Ovary (tissue), 7 donors: ENCODE measurements at regions not wholly inside any gene's neighbourhood (a gene's known extent, or its start where the extent isn't known, plus 50 kb on each side); places are given as distances from the start of the nearest gene placed in this dataset.
A peak's percentile ranks its signal among the peaks of the same experiment; 100 is the strongest.

Source experiments
- DNase-seq, 5 donors: peaks; one replicate each; pipeline ENCODE4 v3.0.0-alpha.2; 2019 to 2020
- H3K27ac ChIP-seq, 2 donors: fragments of 200-600 bp; one replicate each; pipeline versions ENCODE4 v1.5.1 to v1.8.0; 2019 to 2022
- H3K27me3 ChIP-seq: fragments of 200-600 bp; one replicate; pipeline ENCODE4 v1.8.0; 2022
- H3K36me3 ChIP-seq: fragments of 200-600 bp; sonication (generic); one replicate; pipeline ENCODE4 v1.5.1; 2019
- H3K4me1 ChIP-seq: one replicate; pipeline ENCODE4 v1.8.1; 2013; ENCODE audit warnings: mild to moderate bottlenecking, moderate library complexity; ENCODE audit not compliant: insufficient read depth
- H3K4me3 ChIP-seq: fragments of 200-600 bp; sonication (generic); one replicate; pipeline ENCODE4 v1.5.1; 2017
- H3K9me3 ChIP-seq, 2 donors: fragments of 200-600 bp in 1 of 2; sonication (generic) in 1 of 2; one replicate each; pipeline versions ENCODE4 v1.5.1 to v1.8.1; 2013 to 2019; ENCODE audit warnings: mild to moderate bottlenecking in 1 of 2, moderate library complexity in 1 of 2
- EP300 ChIP-seq: sonication (generic); formaldehyde crosslinking; IDR thresholded peaks from one replicate; pipeline ENCODE4 v1.6.1; 2017; ENCODE audit warnings: antibody characterized with exemption
- POLR2A ChIP-seq: fragments of 450-650 bp; IDR thresholded peaks from one replicate; pipeline ENCODE4 v1.6.1; 2017; ENCODE audit warnings: antibody characterized with exemption, mild to moderate bottlenecking, moderate library complexity
- WGBS, 3 donors: extraction: QIAGEN DNeasy Blood & Tissue Kit in 1 of 3; methylation state at CpG; one replicate each; pipeline versions ENCODE4 v1.1.5 to v1.1.7; 2013 to 2017; 5-methylcytosine and 5-hydroxymethylcytosine counted together
- intact Hi-C, 4 donors: fragments of 100-400 bp; cut with DNase I; formaldehyde crosslinking; loops; one replicate each; pipeline versions ENCODE4 v1.11.0 to v1.15.1; 2022 to 2023
- TF ChIP-seq, protein P1 (sequence below), 3 donors: fragments of 450-650 bp in 2 of 3; fragments of 200-600 bp in 1 of 3; IDR thresholded peaks; one replicate each; pipeline versions ENCODE4 v1.5.1 to v1.8.0; 2016 to 2022; ENCODE audit warnings: antibody characterized with exemption in 3 of 3, mild to moderate bottlenecking in 1 of 3
- donor health status: DM: no; HTN: no; CAD: no; lungs with moderate emphysema.
- donor health status: DM: no; HTN: no; CAD: no.
- donor health status: Bipolar disorder and iron deficiency.
- donor health status: DM: no; HTN: no; CAD: no.
- donor health status: DM: yes; HTN: yes; CAD: no.

DNA sequence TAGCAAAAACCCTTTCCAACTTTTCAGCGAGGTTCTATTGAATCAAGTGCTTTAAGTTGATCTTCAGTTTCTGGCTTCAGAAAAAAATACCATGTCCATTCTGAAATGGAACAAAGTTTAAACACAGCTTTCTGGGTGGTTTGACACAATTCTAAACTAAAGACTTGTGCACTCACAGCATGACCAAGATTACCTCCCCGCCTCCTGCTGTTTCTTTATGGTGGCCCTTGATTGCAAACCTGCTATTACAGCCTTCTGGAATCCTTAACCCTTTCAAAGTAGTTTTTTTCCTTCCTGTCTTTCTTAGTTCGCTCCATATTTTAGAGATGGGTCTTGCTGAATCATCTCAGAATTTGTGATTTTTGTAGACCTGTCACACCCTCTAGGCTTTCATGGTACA is 135.9 kb upstream of the FBN2 start:
- no peaks in the 10 kb centered on the region for H3K4me1 ChIP-seq
- no peak overlapping the region for H3K27ac ChIP-seq
- intact Hi-C loops = no loop called here
- no peaks in the 10 kb centered on the region for H3K36me3 ChIP-seq
- no peaks in the 10 kb centered on the region for H3K9me3 ChIP-seq
- DNase-seq = no peak
- H3K4me3 ChIP-seq = no peak overlapping the region
- 93 to 97% (median 95%) methylated on average over 3 of the region's 3 CpGs for WGBS, 3 donors
- TF ChIP-seq POLR2A (no peak), EP300 (no peak)
- TF ChIP-seq, protein P1, sequence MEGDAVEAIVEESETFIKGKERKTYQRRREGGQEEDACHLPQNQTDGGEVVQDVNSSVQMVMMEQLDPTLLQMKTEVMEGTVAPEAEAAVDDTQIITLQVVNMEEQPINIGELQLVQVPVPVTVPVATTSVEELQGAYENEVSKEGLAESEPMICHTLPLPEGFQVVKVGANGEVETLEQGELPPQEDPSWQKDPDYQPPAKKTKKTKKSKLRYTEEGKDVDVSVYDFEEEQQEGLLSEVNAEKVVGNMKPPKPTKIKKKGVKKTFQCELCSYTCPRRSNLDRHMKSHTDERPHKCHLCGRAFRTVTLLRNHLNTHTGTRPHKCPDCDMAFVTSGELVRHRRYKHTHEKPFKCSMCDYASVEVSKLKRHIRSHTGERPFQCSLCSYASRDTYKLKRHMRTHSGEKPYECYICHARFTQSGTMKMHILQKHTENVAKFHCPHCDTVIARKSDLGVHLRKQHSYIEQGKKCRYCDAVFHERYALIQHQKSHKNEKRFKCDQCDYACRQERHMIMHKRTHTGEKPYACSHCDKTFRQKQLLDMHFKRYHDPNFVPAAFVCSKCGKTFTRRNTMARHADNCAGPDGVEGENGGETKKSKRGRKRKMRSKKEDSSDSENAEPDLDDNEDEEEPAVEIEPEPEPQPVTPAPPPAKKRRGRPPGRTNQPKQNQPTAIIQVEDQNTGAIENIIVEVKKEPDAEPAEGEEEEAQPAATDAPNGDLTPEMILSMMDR (IDR thresholded peaks at IDR 0.05) = no peak
- no peaks in the 10 kb centered on the region for H3K27me3 ChIP-seq

DNA sequence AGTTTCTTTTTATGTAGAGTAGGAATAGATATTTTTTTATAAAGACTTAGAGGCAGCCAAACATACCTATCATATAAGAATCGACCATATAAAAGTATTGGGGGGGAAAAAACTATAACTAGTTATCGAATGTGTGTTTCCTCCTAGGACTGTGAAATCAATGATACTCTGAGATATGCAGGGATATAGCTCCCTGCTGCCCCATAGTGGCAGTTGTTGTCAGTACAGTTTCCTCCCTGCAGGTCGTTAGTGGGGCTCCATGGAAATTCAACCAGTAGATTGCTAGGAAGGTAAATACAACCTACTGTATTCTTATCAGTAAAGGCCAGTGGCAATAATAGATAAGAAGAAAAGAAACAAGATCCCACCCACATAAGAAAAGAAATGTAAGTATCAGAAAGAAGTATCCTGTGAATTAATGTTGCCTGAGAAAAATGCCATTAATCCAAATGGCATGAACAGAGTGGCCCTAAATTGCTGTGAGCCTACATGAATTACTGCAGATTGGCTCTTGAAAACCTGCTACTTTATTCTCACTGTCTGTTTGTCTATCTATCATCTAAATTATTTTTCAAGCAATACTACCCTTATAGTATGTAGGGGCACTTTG is 136.9 kb upstream of the FBN2 start:
- Histone ChIP-seq H3K4me1 (no peaks in the 10 kb centered on the region), H3K27ac (no peak overlapping the region), H3K4me3 (no peak overlapping the region), H3K36me3 (no peaks in the 10 kb centered on the region), H3K27me3 (no peaks in the 10 kb centered on the region), H3K9me3 (no peaks in the 10 kb centered on the region)
- intact Hi-C loops = no loop called here
- DNase-seq = peak in 1 of 5 donors; percentile 26
- TF ChIP-seq POLR2A = no peak
- TF ChIP-seq EP300 = no peak
- TF ChIP-seq, protein P1 (IDR thresholded peaks at IDR 0.05) = no peak
- 65 to 76% (median 75%) methylated on average over 3 of the region's 3 CpGs for WGBS, 3 donors

- 90% methylated on average over 5 of the region's 5 CpGs for WGBS, 3 donors
- no peaks in the 10 kb centered on the region for H3K9me3 ChIP-seq
- TF ChIP-seq EP300 = no peak
- TF ChIP-seq, protein P1 (IDR thresholded peaks at IDR 0.05) = no peak
- TF ChIP-seq POLR2A = no peak
- H3K36me3 ChIP-seq = no peaks in the 10 kb centered on the region
- peaks cover 1% of the 10 kb centered on the region for H3K4me1 ChIP-seq
- H3K27ac ChIP-seq = no peak overlapping the region
- DNase-seq = no peak
- intact Hi-C loops = no loop called here
- no peaks in the 10 kb centered on the region for H3K27me3 ChIP-seq
- no peak overlapping the region for H3K4me3 ChIP-seq
These were observed 143.1 kb upstream of the FBN2 start for GRCh38 chr5:128681096-128681495.

DNA sequence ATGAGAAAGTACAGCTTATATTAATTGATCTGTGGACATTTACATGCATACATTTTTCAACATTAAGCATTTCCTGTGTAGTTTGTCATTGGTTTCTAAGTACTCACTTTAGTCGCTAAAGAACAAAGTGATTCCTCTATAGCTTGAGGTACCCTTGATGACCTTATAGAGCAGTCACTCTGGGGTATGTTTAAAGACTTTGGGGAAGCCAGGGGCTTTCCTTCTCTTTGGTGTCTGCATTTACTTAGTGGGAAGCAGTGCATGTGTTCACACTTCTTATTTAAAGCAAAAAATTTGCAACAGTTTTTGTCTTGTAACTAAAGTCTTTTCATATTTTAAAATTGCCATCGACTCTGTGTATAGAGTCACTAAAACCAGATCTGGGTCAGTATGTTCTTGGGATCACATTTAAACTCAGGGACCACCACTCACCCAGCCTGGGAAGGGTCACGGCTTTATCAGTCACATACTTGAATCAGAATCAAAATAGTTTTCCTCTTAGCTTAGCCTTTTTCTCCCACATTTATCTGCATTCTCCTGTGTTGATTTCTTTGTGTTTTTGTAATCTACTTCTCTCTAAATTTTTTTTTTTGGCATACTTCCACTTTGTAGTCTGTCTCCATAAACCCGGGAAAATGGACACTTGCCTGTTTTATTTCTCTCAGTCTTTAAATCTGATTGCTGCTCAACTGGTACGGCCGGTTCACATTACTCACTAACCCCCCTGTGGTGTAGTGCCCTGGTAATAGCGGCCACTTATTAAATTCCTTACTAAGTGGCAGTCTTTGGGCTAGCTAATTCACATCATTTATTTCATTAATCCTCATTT is 143.9 kb upstream of the FBN2 start:
- no peak for DNase-seq
- Histone ChIP-seq H3K27me3 (no peaks in the 10 kb centered on the region), H3K36me3 (no peaks in the 10 kb centered on the region), H3K4me3 (no peak overlapping the region), H3K27ac (no peak overlapping the region), H3K9me3 (no peaks in the 10 kb centered on the region), H3K4me1 (peaks cover 1% of the 10 kb centered on the region)
- TF ChIP-seq POLR2A = no peak
- TF ChIP-seq, protein P1 (IDR thresholded peaks at IDR 0.05) = no peak
- no peak for TF ChIP-seq EP300
- WGBS, 3 donors = 9 to 15% (median 12%) methylated on average over 7 of the region's 7 CpGs
- intact Hi-C loops = no loop called here
